Endometrium (tissue), 2 donors: ENCODE measurements at regions not wholly inside any gene's neighbourhood (a gene's known extent, or its start where the extent isn't known, plus 50 kb on each side); places are given as distances from the start of the nearest gene placed in this dataset.

Source experiments
- FAIRE-seq: peaks from 2 replicates; lab custom pipeline; 2012; peaks lifted over from hg19 to GRCh38; lab: Jason Lieb, UNC
- donor health status: control.
- donor health status: control.

DNA sequence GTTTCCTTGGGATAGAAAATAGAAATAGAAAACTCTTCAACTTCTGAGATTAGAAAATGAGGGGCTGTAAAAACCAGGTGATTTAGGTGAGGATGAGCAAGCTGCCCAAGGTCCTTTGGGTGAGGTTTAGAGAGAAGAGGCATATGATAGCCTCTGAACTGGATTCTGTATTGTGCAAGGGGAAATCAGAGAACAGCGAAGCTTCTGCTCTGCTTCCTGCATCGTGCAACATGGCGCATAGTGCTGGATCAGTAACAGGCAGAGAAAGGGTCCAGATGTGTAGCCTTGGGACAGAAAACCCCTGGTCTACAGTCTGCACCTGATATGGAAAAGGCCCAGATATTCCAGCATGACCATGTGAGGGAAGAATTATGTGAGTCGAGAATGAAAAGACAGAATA, 121.7 kb downstream of the MBL2 start:
- FAIRE-seq = no peak

DNA sequence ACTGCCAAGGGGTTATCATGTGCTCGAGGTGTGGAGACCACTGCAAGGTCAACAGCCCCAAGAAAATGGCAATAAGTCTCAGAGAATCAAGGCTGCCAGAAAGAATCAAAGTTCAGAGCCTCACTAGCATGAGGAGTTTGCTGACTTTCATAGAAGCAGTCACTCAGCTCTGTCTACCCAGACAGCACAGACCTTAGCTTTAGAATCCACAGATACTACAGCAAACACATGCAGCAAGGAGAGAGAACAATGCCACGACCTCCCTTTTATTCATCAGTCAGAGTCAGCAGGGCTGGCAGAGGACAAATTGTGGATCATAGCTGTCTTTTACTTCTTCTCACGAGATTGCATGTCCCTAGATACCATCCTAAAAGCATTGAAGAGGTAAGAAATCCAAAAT, 121.3 kb downstream of the MBL2 start:
- FAIRE-seq = no peak

DNA sequence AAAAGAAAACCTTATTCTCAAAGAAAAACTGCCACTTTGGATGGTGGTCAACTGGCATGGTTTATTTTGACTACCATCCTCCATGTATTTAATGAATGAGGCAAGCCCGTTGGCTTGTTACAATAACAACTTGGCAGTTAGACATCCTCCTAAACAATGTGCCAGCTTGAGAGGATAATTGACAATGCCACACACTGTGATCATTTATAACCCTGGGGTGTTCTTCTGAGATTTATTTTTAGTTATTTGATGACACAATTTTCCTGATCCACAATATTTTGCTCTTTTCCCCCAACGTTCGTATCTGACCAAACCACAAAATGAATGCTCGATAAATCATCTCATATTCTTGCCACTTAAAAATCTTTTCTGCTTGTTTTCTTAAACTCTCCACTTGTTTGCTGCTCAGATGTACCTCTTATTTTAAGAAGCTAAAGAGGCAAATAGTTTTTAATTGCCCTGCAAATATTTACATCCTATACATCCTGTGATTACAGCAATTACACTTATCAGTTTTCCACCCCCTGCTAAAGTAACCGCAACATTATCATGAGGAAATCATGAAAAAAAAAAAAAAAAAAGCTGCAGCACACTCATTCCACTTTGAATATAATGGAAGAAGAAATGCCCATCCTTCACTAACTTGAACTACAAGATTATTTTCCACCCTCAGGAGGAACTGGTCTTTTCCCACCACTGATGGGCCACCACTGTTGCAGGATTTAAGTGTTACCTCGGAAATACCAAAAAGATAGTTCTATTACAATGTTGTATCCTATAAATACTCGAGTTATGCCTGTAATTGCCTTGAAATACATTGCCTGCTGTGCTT, 119.9 kb downstream of the MBL2 start:
- FAIRE-seq = no peak

DNA sequence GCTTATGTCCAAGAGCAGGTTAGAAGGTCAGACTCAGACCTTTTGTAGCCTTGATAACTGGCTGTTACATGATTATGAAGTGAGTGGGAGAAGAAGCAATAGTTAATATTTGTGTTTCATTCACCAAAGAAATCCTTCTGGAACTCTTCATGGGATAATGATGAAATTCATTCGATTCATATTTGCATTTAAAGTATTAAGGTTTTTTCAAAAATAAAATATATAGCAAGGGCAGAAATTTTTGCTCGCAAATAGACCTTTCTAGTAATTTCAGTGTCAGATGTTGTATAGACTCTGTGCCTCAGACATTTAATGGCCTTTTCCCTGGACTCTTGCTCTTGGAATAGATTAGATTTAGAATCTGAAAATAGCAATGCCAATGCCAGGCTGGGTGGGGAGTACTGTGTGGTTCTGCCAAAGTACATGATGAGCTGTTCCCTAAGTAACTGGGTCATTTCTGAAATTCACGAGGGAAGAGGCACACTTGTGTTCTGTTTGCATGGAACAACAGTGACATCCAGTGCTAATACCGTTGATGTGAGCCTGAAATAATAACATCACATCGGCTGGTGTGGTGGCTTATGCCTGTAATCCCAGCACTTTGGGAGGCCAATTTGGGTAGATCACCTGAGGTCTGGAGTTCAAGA, 119.2 kb downstream of the MBL2 start:
- FAIRE-seq = no peak

DNA sequence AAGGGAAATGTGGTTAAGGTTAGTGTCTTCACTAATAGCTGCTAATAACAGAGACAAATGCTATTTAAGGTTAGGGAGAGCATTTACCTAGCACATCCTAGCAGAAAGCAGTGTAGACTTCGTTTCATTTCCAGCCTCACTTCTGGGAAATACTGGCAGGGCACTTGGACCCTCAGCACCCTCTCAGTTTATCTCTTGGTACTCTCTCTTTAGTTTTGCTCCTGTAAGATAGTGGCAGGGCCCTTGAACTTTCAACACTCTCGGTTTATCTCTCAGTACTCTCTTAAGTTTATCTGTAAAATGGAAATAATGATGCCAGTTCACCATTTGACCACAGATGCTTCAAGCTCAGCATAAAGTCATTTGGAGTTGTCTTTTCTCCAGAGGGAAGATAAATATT, 118.4 kb downstream of the MBL2 start:
- no peak for FAIRE-seq

DNA sequence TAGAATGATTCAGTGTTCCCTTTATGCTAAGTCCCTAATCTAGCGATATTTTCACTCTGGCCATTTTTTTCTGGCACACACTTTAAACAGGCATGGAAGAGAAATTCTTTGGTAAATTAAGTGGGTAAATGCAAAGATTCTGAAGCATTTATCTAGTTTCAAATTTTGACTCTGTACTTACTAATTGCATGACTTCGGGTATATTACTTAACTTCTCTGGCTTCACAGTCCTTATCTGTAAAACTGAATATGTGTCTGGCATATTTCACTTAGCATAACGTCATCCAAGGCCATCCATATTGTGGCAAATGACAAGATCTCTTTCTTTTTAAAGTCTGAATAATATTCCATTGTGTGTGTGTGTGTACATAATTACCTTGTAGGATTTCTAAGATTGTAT, 114.5 kb downstream of the MBL2 start:
- no peak for FAIRE-seq

DNA sequence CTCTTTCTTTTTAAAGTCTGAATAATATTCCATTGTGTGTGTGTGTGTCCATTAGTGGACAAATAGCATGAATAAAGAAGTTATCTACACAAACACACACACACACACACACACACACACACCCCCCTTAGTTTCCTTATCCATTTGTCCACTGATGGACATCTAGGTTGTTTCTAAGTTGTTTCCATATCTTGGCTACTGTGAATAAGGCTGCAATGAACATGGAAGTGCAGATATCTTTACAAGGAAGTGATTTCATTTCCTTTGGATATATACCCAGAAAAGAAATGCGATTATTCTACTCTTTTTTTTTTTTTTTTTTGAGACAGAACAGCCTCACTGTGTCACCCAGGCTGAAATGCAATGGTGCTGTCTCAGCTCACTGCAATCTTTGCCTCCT, 113.5 kb downstream of the MBL2 start:
- no peak for FAIRE-seq

DNA sequence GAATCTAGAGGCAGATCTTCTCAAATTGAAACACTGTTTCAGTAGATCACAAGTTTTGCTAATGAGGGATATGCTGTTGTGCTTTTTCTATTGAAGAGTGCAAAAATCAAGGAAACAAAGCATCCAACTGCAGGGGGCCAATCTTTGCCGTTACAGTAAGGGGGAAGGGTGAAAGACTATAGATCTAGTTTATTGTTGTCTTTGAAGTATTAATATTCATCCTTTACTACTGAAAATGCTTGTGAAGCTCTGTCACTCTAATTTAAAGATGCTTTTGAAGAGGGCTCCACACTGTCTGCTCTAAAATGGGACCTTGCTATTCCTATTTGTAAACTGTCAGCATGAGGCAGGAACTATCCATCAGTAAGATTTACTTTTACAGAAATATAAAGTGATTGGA, 110.3 kb downstream of the MBL2 start:
- FAIRE-seq = no peak

DNA sequence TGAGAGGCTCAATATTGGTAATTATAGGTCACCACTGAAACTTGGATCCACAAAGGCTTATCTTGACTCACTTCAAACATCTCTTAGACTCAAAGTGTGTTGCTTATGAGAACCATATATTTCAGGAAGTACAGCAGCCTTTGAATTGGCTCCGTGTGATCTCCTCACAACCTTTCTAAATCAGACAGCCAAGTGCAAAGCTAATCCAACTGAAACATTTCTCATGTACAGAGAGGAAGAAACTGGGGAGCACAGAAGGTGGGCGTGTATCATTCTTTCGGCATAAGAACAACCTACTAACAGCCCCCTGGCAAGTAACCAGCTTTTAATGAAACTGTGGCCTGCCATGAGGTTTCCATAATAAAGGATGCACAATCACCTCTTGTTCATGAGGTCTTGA, 109.4 kb downstream of the MBL2 start:
- no peak for FAIRE-seq

DNA sequence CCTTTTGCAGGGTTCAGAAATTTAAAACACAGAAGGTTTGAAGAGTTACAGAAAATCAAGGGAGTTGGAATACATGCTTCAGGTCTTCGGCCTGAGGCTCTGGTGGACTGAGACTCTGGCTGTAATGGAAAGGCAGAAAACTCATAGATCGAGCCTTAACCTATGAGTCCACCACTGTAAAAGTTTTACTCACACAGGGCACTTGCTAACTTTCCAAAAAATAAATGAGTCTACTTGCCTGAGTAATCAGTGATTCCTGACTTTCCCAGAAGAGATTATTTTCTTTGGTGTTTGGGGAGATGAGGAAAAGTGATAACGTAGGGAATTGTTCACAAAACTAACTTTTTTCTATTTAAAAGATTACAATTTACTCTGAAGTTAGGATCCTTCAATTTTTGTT, 108.0 kb downstream of the MBL2 start:
- FAIRE-seq = no peak

DNA sequence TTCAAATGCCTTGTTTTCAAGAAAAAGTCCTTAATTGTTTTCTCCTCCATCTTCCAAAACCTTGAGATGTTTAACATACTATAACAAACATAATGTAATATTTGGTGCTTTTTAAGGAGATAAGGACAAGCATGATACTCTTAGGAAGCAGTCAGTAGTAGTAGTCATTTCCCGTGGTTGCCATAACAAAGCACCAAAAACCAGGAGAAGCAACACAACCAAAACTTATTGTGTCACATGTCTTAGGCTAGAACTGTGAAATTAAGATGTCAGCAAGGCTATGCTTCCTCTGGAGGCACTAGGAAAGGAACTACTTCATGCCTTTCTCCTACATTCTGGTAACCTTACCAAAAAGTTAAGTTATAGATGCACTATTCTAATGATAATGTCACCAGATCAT, 106.8 kb downstream of the MBL2 start:
- FAIRE-seq = no peak

DNA sequence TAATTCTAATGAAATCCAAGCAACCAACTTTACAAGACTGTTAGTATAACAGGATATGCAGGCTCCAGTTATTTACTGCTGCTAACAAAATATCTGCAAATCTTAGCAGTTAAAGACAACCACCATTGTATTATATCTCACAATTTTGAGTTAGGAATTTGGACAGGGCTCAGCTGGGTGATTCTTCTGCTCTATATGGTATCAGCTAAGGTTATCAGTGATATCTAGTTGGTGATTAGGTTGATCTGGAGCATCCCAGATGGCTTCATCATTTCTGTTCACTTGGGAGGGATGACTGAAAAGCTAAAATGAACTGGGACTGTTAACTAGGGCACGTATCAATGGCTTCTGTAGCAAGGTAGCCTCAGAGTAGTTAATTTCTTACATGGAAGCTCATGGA, 105.7 kb downstream of the MBL2 start:
- FAIRE-seq = no peak

DNA sequence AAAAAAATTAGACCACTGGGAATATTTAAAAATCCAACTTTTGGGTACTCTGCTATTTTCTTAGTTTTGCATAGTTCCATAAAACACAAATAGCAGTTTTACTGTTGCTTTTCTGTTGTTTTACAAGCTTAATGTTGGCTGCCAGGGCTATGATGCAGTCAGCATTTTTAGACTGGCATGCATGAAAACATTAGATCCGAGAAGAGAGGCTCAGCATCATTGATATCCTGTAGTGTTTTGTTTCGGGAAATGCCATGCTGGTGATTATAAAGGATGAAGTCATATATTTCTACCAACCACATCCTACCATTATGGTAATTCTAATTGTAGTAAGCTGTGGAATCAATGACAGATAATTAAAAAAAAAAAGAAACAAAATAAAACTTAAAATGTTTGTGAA, 104.6 kb downstream of the MBL2 start:
- no peak for FAIRE-seq

DNA sequence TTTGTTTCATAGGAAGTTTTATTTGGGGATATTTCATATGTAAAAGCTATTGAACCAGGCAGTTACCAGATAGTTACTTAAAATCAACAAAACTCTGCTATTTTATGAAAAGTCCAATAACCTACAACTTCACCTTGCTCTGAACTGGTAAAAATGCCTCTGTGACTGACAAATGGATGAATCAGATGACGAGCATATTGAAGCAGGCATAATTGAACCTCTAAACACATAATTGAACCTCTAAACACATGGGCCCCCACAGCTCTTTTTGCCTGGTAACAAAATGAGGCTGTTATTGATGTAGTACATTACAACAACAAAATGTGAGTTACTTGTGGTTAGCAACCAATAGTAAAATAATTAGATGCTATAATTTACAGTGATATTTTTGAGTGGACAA, 99.7 kb downstream of the MBL2 start:
- FAIRE-seq = no peak

DNA sequence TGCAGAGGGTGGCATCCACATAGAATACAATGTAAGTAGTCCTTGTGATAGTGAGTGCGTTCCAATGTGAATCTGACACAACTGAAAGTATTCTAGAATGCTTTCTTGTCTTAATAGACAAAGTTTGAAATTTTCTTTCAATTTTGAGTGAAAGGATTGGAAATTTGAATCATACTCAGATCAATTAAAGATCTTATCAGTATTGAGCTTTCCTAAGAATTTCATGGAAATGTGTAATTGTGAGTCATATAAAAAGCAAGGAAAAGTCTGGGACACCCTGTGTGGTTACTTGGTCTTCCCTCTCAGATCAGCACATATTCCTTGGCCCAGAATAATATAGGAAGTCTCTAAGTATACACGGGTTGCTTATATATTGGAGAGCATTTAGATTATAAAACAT, 99.1 kb downstream of the MBL2 start:
- FAIRE-seq = no peak

DNA sequence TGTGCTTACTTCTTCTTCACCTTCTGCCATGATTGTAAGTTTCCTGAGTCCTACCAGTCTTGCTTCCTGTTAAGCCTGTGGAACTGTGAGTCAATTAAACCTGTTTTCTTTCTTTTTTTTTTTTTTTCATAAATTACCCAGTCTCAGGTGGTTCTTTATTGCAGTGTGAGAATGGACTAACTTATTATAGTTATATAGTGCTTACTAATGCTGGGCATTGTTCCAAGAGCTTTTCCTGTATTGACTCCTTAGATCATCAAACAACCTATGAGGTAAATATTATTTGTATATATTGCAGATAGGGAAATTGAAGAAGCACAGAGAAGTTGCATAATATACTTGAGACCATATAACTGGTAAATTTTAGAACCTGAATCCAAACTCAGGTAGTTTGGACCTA, 98.1 kb downstream of the MBL2 start:
- FAIRE-seq = no peak

DNA sequence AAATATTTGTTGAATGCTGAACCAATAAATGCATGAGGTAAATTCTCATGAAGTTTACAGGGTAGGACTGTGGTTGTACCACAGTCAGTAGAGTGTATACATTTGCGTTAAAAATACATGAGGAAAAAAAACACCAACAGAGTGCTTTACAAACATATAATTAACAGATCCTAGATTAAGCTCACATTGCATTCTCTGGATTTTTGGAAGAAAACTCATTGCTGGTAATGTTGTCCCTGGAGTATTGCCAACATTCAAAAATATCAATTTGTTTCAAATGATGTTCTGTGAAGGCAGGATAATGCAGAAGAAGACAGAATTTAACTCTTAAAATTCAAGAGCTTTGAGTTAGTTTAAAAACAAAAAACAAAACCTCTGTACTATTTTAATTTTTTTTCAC, 95.5 kb downstream of the MBL2 start:
- FAIRE-seq = no peak

DNA sequence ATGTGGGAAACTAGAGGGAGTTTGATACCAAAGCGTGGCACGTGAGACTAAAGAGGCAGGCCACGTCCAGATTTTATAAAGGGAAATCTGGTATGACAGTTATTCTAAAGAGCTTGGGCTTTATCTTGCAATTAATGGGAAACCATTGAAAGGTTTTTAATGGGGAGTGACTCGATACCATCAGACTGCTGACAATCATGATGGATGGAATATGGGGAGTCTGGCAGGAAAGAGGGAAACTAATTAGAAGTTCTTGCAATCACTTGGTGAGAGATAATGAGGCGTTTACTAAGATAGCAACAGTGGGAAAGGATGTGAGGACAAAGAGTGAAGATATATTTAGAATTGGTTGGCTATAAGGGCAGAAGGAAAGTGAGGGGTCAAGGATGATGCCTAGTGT, 94.0 kb downstream of the MBL2 start:
- no peak for FAIRE-seq

DNA sequence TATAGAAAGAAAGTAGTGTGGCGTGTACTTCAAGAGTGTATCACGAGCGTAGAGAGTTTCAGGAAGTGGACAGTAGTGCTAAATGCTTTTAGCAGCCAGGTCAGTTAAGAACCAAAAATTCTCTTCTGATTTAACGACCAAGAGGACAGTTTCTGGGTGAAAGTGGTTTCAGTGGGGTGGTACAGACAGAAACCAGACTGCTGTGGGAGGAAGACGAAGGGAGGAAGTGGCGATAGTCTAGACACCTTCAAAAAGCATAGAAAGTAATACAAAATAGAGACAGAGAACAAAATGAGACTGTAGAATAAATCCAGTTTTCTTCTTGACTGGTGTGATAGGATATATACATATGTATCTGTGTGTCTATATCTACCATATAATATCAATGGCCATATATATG, 93.5 kb downstream of the MBL2 start:
- FAIRE-seq = no peak

DNA sequence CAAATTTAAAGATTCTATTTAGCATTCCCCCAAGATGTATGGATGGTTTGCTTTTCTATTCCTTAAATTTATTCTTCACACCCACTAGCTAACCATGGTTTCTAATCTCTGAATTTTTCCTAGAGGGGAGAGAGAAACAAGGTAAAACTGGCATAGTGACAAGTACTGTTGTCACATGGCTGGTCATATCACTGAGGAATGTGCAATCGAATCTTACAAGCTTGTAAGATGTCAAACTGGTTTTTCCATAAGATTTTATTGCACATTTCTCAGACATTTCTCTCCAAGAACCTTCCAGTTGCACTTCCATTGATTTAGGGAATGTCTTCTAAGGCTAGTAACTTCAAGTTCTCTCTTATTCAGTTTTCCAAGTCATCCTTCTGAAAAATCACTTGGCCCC, 89.8 kb downstream of the MBL2 start:
- no peak for FAIRE-seq

DNA sequence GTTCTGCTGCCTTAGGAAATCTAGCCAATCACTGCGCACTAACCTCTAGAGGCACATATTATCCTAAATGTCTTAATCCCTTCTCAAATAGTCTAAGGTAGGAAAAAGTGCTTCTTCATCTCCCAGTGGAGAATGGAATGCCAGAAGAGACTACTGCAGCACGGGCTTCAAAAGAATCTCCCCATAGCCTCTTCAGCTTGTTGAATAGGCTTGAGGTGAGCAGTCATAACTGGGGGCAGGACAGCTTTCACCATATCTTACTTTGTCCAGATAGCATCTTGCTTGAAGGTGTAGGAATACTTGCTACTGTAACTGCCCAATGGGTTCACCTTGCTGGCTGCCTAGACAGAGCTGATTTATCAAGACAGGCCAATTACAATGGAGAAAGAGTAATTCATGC, 88.8 kb downstream of the MBL2 start:
- no peak for FAIRE-seq

DNA sequence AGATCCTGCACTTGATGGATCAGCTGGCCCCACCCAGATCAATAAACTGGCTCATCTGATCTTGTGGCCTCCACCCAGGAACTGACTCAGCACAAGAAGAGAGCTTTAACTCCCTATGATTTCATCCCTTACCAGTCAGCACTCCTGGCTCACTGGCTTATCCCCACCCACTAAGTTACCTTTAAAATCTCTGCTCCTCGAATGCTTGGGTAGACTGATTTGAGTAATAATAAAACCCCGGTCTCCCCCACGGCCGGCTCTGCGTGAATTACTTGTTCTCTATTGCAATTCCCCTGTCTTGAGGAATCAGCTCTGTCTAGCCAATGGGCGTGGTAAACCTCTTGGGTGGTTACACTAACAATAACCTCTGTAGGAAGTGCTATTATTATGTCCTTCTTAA, 83.7 kb downstream of the MBL2 start:
- no peak for FAIRE-seq

DNA sequence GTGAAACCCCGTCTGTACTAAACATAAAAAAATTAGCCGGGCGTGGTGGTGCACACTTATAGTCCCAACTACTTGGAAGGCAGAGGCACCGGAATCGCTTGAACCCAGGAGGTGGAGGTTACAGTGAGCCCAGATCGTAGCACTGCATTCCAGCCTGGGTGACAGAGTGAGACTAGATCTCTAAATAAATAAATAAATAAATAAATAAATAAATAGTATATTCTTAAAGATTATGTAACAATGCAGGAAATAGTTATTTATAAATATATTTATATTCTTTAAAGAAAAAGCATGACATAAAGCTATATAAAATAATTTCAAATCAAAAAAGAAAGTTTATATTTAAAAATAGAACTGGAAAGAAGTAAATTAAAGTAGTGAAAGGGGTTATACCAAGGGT, 76.4 kb downstream of the MBL2 start:
- FAIRE-seq = no peak

DNA sequence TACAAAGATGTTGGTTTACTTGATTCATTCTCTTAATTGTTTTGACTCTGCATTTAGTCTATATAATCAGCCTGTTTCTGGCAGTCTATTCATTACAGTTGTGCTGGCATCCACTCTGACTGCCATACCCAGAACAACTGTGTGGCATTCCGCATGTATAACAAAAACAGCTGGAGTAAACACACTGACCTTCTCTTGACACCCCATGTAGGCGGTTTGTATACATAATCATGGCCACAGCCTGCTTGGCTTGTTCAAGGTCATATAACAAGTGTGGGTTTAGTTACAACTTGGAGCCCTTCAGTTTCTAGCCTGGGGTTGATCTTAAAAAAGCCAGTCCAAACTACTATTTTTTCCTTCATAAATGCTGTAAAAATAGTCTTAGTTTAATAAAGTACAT, 70.9 kb downstream of the MBL2 start:
- FAIRE-seq = no peak
